Central memory CD8-positive, alpha-beta T cell (primary cell): ENCODE measurements at regions not wholly inside any gene's neighbourhood (a gene's known extent, or its start where the extent isn't known, plus 50 kb on each side); places are given as distances from the start of the nearest gene placed in this dataset.

ENCODE experiments used
- ATAC-seq: fragments of 150-1000 bp; cut with Tn5 transposase; replicated peaks from 2 replicates; pipeline ENCODE4 v1.10.0; 2022; ENCODE audit warnings: mild to moderate bottlenecking, moderate FRiP score, moderate number of reproducible peaks; ENCODE audit not compliant: poor library complexity, severe bottlenecking; ENCODE audit errors: extremely low read depth
- DNase-seq, 2 donors: peaks; one replicate each; pipeline ENCODE4 v3.0.0; 2021; ENCODE audit warnings: low spot score in 2 of 2
- H3K27ac Mint-ChIP-seq: one replicate; pipeline ENCODE4 v1.8.0; 2022; ENCODE audit warnings: low read depth, mild to moderate bottlenecking, moderate library complexity, mixed read lengths
- H3K27me3 Mint-ChIP-seq: one replicate; pipeline ENCODE4 v1.8.0; 2022; ENCODE audit warnings: mixed read lengths
- H3K36me3 Mint-ChIP-seq: one replicate; pipeline ENCODE4 v1.8.0; 2022; ENCODE audit warnings: mild to moderate bottlenecking, moderate library complexity, mixed read lengths; ENCODE audit not compliant: insufficient read depth
- H3K4me1 Mint-ChIP-seq: one replicate; pipeline ENCODE4 v1.8.0; 2022; ENCODE audit warnings: mixed read lengths
- H3K4me3 Mint-ChIP-seq: one replicate; pipeline ENCODE4 v1.8.0; 2022; ENCODE audit warnings: mild to moderate bottlenecking, moderate library complexity, mixed read lengths
- H3K9me3 Mint-ChIP-seq: one replicate; pipeline ENCODE4 v1.8.0; 2022; ENCODE audit warnings: mixed read lengths

- no peak overlapping the region for H3K4me3 Mint-ChIP-seq
- no peaks in the 10 kb centered on the region for H3K9me3 Mint-ChIP-seq
- no peaks in the 10 kb centered on the region for H3K4me1 Mint-ChIP-seq
- H3K27me3 Mint-ChIP-seq: no peaks in the 10 kb centered on the region
- no peak for ATAC-seq
- no peak overlapping the region for H3K27ac Mint-ChIP-seq
- DNase-seq: no peak
- H3K36me3 Mint-ChIP-seq: no peaks in the 10 kb centered on the region
These were observed 514.5 kb upstream of the GJE1 start for GRCh38 chr6:141618180-141618581.

- no peak for ATAC-seq
These were observed 522.0 kb upstream of the GJE1 start for GRCh38 chr6:141610741-141611140.

DNA sequence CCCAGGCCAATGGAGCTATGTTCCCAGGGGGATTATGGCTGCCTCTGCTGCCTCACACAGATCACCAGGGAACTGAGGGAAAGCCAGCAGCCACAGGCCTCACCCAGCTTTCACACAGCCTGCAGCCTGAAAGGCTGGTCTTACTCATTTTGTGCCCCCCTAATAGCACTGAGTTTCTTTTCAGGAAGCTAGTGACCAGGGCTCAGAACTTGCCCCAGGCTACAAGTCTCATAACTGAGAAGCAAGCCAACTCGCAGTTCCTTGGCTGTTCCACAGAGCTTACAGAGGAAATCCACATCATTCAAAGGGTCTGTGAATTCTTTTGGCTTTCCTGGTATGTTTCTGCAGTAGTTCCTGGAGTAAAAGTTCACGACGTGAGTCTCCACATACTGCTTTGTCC is 524.8 kb upstream of the GJE1 start:
- H3K4me1 Mint-ChIP-seq: no peaks in the 10 kb centered on the region
- H3K9me3 Mint-ChIP-seq: no peaks in the 10 kb centered on the region
- H3K27me3 Mint-ChIP-seq: no peaks in the 10 kb centered on the region
- no peak overlapping the region for H3K4me3 Mint-ChIP-seq
- no peak for DNase-seq
- ATAC-seq: no peak
- no peaks in the 10 kb centered on the region for H3K36me3 Mint-ChIP-seq
- H3K27ac Mint-ChIP-seq: no peak overlapping the region

More at GRCh38 chr6:141610741-141611140, 522.0 kb upstream of the GJE1 start:
- H3K4me1 Mint-ChIP-seq: no peaks in the 10 kb centered on the region
- H3K9me3 Mint-ChIP-seq: no peaks in the 10 kb centered on the region
- H3K27ac Mint-ChIP-seq: no peak overlapping the region
- H3K36me3 Mint-ChIP-seq: no peaks in the 10 kb centered on the region
- no peak for DNase-seq
- H3K4me3 Mint-ChIP-seq: no peak overlapping the region
- no peaks in the 10 kb centered on the region for H3K27me3 Mint-ChIP-seq

GRCh38 chr6:141598487-141598886 is 534.2 kb upstream of the GJE1 start:
- DNase-seq (no peak), ATAC-seq (no peak)
- Mint-ChIP-seq H3K36me3 (no peaks in the 10 kb centered on the region), H3K9me3 (no peaks in the 10 kb centered on the region), H3K4me1 (no peaks in the 10 kb centered on the region), H3K27me3 (no peaks in the 10 kb centered on the region), H3K4me3 (no peak overlapping the region), H3K27ac (no peak overlapping the region)

- Mint-ChIP-seq H3K27me3 (no peaks in the 10 kb centered on the region), H3K9me3 (no peaks in the 10 kb centered on the region), H3K36me3 (no peaks in the 10 kb centered on the region), H3K4me1 (no peaks in the 10 kb centered on the region), H3K27ac (no peak overlapping the region), H3K4me3 (no peak overlapping the region)
- ATAC-seq (no peak), DNase-seq (no peak)
These were observed 537.9 kb upstream of the GJE1 start for GRCh38 chr6:141594874-141595273.

GRCh38 chr6:141593311-141593710 is 539.4 kb upstream of the GJE1 start:
- H3K4me1 Mint-ChIP-seq: no peaks in the 10 kb centered on the region
- DNase-seq (no peak), ATAC-seq (no peak)
- no peaks in the 10 kb centered on the region for H3K36me3 Mint-ChIP-seq
- H3K27ac Mint-ChIP-seq: no peak overlapping the region
- H3K27me3 Mint-ChIP-seq: peaks cover 7% of the 10 kb centered on the region
- no peaks in the 10 kb centered on the region for H3K9me3 Mint-ChIP-seq
- no peak overlapping the region for H3K4me3 Mint-ChIP-seq

DNA sequence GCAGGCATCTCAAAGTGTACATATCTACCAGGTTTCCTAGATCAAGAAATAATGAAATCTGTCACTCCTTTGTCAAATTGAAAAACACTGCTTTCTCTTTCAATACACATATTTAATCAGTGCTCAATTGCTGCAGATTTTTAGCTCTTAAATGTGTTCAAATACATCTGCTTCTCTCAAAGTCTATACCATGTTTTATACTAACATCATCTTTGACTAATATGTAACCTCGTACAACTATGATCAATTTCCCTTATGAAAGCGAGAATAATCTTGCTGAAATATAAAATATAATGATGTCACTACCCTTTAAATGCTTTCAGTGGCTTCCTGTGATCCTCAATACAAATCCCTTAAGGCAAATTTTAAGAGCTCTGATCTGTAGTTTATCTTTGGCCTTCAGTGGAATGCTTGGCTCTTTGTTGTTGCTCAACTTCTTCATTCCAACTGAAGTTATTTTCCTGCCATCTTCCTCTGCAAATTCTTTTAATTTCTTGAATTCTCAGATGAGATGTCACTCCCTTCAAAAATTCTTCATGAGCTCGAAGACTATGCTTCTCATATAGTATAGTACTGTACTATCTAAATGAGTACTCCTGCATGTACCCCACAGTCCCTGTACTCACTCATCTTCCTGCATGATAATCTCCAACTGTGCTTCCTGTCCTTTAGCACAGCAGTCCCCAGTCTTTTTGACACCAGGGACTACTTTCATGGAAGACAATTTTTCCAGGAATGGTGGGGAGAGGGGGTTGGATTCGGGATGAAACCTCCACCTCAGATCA is 545.1 kb upstream of the GJE1 start:
- no peaks in the 10 kb centered on the region for H3K36me3 Mint-ChIP-seq
- peaks cover 28% of the 10 kb centered on the region for H3K27me3 Mint-ChIP-seq
- H3K9me3 Mint-ChIP-seq: no peaks in the 10 kb centered on the region
- DNase-seq (no peak), ATAC-seq (no peak)
- H3K27ac Mint-ChIP-seq: no peak overlapping the region
- no peaks in the 10 kb centered on the region for H3K4me1 Mint-ChIP-seq
- H3K4me3 Mint-ChIP-seq: no peak overlapping the region

DNA sequence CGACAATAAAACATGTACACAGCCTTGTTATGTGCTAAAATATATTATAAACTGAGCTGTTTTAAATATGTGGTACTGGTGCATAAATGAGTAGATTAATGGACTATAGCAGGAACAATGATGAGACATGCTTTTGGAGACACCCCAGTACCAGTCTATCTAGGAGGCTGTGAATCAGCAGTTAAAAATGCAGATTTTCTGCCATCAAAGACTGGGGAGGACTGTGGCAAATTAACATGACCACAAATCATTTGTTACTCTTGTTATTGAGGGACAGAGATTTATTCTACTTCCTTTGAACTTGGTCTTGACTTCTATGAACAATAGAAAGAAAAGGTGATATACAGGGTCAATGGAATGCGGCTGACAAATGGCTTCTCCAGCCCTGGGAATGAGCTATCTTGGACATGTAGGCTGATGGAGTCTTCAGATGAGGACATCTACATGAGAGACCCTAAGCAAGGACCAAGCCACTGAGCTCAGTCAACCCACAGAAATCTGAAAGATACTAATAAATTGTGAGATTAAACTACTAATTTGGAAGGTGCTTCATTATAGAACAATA is 551.7 kb upstream of the GJE1 start:
- no peak for DNase-seq
- ATAC-seq: no peak
- H3K4me1 Mint-ChIP-seq: no peaks in the 10 kb centered on the region
- no peak overlapping the region for H3K4me3 Mint-ChIP-seq
- peaks cover 20% of the 10 kb centered on the region for H3K27me3 Mint-ChIP-seq
- no peaks in the 10 kb centered on the region for H3K36me3 Mint-ChIP-seq
- H3K9me3 Mint-ChIP-seq: no peaks in the 10 kb centered on the region
- H3K27ac Mint-ChIP-seq: no peak overlapping the region

DNA sequence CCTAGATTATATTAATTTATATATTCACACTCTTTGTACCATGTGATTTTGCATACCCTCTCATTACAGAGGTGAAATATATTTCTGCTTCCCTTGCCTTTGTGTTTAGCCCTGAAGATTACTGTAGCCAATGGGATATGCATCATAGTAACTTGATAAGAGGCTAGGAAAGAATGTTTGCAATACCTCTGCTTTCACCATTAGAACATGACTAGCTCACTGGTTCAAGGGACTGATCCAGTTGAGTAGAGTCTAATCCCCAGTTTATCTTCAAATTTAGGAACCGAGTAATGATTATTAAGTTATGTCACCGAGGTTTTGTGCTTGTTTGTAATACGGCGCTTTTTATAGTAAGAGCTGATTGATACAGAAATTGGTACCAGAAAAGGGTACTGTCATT is 552.6 kb upstream of the GJE1 start:
- DNase-seq (no peak), ATAC-seq (no peak)
- Mint-ChIP-seq H3K27me3 (peaks cover 11% of the 10 kb centered on the region), H3K36me3 (no peaks in the 10 kb centered on the region), H3K4me1 (no peaks in the 10 kb centered on the region), H3K9me3 (no peaks in the 10 kb centered on the region), H3K4me3 (no peak overlapping the region), H3K27ac (no peak overlapping the region)

GRCh38 chr6:141576751-141577150 is 556.0 kb upstream of the GJE1 start:
- H3K27me3 Mint-ChIP-seq: peaks cover 9% of the 10 kb centered on the region
- H3K9me3 Mint-ChIP-seq: no peaks in the 10 kb centered on the region
- ATAC-seq (no peak), DNase-seq (no peak)
- no peaks in the 10 kb centered on the region for H3K4me1 Mint-ChIP-seq
- no peaks in the 10 kb centered on the region for H3K36me3 Mint-ChIP-seq
- no peak overlapping the region for H3K27ac Mint-ChIP-seq
- H3K4me3 Mint-ChIP-seq: no peak overlapping the region

- H3K4me3 Mint-ChIP-seq: peak overlapping the region; percentile 84
- H3K27ac Mint-ChIP-seq: peak overlapping the region; percentile 95
- ATAC-seq (peak; percentile 82), DNase-seq (peak; percentile 27 to 47)
- no peaks in the 10 kb centered on the region for H3K9me3 Mint-ChIP-seq
- H3K27me3 Mint-ChIP-seq: peaks cover 18% of the 10 kb centered on the region
- peaks cover 2% of the 10 kb centered on the region for H3K36me3 Mint-ChIP-seq
- H3K4me1 Mint-ChIP-seq: peaks cover 13% of the 10 kb centered on the region
These were observed 569.6 kb upstream of the GJE1 start for GRCh38 chr6:141562851-141563763.

- DNase-seq (no peak), ATAC-seq (peak; percentile 67)
- peak overlapping the region; percentile 95 for H3K27ac Mint-ChIP-seq
- H3K27me3 Mint-ChIP-seq: peaks cover 18% of the 10 kb centered on the region
- peak overlapping the region; percentile 84 for H3K4me3 Mint-ChIP-seq
- H3K36me3 Mint-ChIP-seq: peaks cover 2% of the 10 kb centered on the region
- H3K9me3 Mint-ChIP-seq: no peaks in the 10 kb centered on the region
- H3K4me1 Mint-ChIP-seq: peaks cover 13% of the 10 kb centered on the region
These were observed 570.4 kb upstream of the GJE1 start for GRCh38 chr6:141562186-141562811.
